Brain pericyte (primary cell): ENCODE measurements at regions not wholly inside any gene's neighbourhood (a gene's known extent, or its start where the extent isn't known, plus 50 kb on each side); places are given as distances from the start of the nearest gene placed in this dataset.
"Not testable (repeated sequence)": the region's sequence is repeated elsewhere in the genome, so short reads cannot be mapped to it uniquely, and the experiment has no call there.

Source experiments
- DNase-seq: peaks from one replicate; pipeline ENCODE4 v3.0.0-alpha.2; 2012; ENCODE audit warnings: low read depth, low spot score

- DNase-seq = no peak
These were observed 191.7 kb downstream of the NDUFA10 start for GRCh38 chr2:239833269-239834109.

GRCh38 chr2:239832490-239833268, 192.5 kb downstream of the NDUFA10 start:
- no peak for DNase-seq

- no peak for DNase-seq
These were observed 193.2 kb downstream of the NDUFA10 start for GRCh38 chr2:239831861-239832489.

- DNase-seq = no peak
These were observed 194.0 kb downstream of the NDUFA10 start for GRCh38 chr2:239831001-239831731.

- DNase-seq = no peak
These were observed 194.8 kb downstream of the NDUFA10 start for GRCh38 chr2:239830121-239831000.

GRCh38 chr2:239829326-239829725, 195.8 kb downstream of the NDUFA10 start:
- no peak for DNase-seq

- DNase-seq = not testable (repeated sequence)
These were observed 196.2 kb downstream of the NDUFA10 start for GRCh38 chr2:239828973-239829275.

- no peak for DNase-seq
These were observed 196.8 kb downstream of the NDUFA10 start for GRCh38 chr2:239828192-239828972.

- no peak for DNase-seq
These were observed 197.6 kb downstream of the NDUFA10 start for GRCh38 chr2:239827523-239827890.

GRCh38 chr2:239826786-239827522, 198.2 kb downstream of the NDUFA10 start:
- no peak for DNase-seq

- no peak for DNase-seq
These were observed 198.8 kb downstream of the NDUFA10 start for GRCh38 chr2:239826376-239826775.

- no peak for DNase-seq
These were observed 199.5 kb downstream of the NDUFA10 start for GRCh38 chr2:239825705-239825979.

- DNase-seq = no peak
These were observed 200.1 kb downstream of the NDUFA10 start for GRCh38 chr2:239824866-239825704.

- DNase-seq = no peak
These were observed 201.0 kb downstream of the NDUFA10 start for GRCh38 chr2:239824046-239824694.

GRCh38 chr2:239822146-239822831, 202.9 kb downstream of the NDUFA10 start:
- DNase-seq = no peak

GRCh38 chr2:239821694-239822075, 203.5 kb downstream of the NDUFA10 start:
- no peak for DNase-seq

- DNase-seq = no peak
These were observed 204.1 kb downstream of the NDUFA10 start for GRCh38 chr2:239820836-239821693.
